PFSK-1 (cell line): ENCODE measurements at regions not wholly inside any gene's neighbourhood (a gene's known extent, or its start where the extent isn't known, plus 50 kb on each side); places are given as distances from the start of the nearest gene placed in this dataset.

Experiments
- FOXP2 ChIP-seq: optimal IDR thresholded peaks from 2 replicates; pipeline ENCODE3; 2011; ENCODE audit warnings: borderline replicate concordance, control low read depth, inconsistent platforms; ENCODE audit not compliant: insufficient read depth; ENCODE audit errors: extremely low read length, extremely low read depth
- POLR2AphosphoS5 ChIP-seq: IDR thresholded peaks from 2 replicates; pipeline ENCODE4 v1.6.1; 2012; ENCODE audit warnings: low read depth, mild to moderate bottlenecking, control low read depth, low read length, moderate library complexity
- SIN3A ChIP-seq: IDR thresholded peaks from 2 replicates; pipeline ENCODE4 v1.6.1; 2012; ENCODE audit warnings: mild to moderate bottlenecking, low read length, moderate library complexity, borderline replicate concordance; ENCODE audit not compliant: insufficient read depth
- TAF1 ChIP-seq: IDR thresholded peaks from 2 replicates; pipeline ENCODE4 v1.6.1; 2012; ENCODE audit warnings: low read length, control low read depth, borderline replicate concordance; ENCODE audit not compliant: insufficient read depth
- TF ChIP-seq, protein P1 (sequence below), 2 experiments: IDR thresholded peaks; 2 replicates each; pipeline versions ENCODE4 v1.6.1 to v1.8.0; 2011 to 2012; ENCODE audit warnings: low read depth in 2 of 2, low read length in 2 of 2, control low read depth in 1 of 2, inconsistent platforms in 1 of 2, mild to moderate bottlenecking in 1 of 2, moderate library complexity in 1 of 2; ENCODE audit not compliant: insufficient read depth in 1 of 2

DNA sequence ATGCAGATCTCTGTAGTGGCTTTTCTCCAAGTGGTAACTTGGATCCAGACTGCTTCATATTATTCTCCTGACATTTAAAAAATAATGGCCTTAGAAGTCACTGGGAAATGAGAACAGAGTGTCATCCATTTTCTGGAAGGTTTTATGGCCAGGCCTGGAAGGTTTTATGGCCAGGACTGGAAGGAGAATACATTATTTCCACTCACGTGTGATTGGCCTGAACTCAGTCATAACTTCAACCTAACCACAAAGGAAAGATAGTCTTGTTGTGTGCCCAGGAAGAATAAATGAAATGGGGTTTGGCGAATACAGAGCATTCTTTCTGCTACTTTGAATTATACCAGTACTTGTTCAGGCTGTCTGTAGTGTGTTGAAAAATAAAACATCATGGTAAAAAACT lies 360.9 kb downstream of the GPAM start:
- TF ChIP-seq FOXP2 = no peak
- TF ChIP-seq, protein P1, sequence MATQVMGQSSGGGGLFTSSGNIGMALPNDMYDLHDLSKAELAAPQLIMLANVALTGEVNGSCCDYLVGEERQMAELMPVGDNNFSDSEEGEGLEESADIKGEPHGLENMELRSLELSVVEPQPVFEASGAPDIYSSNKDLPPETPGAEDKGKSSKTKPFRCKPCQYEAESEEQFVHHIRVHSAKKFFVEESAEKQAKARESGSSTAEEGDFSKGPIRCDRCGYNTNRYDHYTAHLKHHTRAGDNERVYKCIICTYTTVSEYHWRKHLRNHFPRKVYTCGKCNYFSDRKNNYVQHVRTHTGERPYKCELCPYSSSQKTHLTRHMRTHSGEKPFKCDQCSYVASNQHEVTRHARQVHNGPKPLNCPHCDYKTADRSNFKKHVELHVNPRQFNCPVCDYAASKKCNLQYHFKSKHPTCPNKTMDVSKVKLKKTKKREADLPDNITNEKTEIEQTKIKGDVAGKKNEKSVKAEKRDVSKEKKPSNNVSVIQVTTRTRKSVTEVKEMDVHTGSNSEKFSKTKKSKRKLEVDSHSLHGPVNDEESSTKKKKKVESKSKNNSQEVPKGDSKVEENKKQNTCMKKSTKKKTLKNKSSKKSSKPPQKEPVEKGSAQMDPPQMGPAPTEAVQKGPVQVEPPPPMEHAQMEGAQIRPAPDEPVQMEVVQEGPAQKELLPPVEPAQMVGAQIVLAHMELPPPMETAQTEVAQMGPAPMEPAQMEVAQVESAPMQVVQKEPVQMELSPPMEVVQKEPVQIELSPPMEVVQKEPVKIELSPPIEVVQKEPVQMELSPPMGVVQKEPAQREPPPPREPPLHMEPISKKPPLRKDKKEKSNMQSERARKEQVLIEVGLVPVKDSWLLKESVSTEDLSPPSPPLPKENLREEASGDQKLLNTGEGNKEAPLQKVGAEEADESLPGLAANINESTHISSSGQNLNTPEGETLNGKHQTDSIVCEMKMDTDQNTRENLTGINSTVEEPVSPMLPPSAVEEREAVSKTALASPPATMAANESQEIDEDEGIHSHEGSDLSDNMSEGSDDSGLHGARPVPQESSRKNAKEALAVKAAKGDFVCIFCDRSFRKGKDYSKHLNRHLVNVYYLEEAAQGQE (IDR thresholded peaks at IDR 0.05; ENCODE audit: insufficient read depth in 1 of 2, low read depth in 2 of 2, low read length in 2 of 2) = no peak
- TF ChIP-seq TAF1 = no peak
- no peak for TF ChIP-seq SIN3A
- TF ChIP-seq POLR2AphosphoS5 = no peak

DNA sequence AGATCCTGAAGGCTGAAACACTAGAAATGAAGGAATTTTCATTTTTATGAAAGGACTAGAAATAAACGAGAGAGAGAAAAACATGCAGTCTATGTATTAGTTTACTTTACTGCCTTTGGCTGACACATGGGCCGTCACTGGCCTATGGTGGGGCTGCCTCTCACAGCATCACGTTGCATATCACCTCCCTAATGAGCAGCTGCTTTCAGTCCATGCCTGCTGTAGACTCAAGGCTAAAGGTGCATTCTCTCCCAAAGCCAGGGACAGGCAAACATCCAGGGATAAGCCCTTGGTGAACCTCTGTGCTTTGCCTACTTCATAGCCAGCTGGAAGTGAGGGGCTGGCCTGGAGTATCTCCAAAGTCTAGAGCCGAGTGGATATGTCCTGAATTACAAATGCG lies 359.4 kb downstream of the GPAM start:
- TF ChIP-seq POLR2AphosphoS5 (no peak), TAF1 (no peak), SIN3A (no peak), FOXP2 (no peak)
- TF ChIP-seq, protein P1 (IDR thresholded peaks at IDR 0.05; ENCODE audit: insufficient read depth in 1 of 2, low read depth in 2 of 2, low read length in 2 of 2) = no peak

DNA sequence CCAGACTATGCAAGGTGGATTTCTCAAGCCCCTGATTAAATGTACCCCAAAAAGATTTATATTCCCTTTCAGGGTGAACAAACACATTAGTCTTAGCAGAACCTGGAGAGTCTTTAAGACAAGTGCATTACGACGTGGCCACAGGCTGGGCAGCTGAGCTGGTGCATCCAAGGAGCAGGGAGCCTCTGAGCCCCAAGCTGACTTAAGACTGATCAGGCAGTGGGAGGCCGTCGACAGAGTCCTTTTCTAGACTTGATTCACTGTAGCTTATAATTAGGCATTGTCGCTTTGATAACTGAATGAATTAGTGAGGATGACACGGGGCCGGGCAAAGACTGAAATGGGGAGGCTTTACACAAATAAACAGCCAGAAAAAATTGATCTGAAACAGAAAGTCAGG lies 353.2 kb downstream of the GPAM start:
- TF ChIP-seq TAF1 (no peak), SIN3A (no peak), FOXP2 (no peak)

DNA sequence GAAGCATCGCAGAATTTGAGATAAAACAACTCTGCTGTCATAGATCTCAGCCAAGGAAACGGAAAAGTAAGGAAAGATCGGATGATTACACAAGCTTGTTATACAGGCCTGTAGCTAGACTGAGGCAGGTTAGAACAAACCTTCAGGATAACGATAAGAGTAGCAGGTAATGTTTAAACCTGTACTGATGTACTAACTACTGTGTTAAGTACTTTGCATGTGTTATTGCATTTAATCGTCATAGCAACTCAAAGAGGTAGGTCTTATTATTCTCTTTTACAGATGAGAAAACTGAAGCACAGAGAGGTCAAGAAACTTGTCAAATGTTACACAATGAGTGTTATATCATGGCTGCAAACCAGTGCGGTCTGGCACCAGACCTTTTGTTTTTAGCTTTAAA lies 352.5 kb downstream of the GPAM start:
- TF ChIP-seq FOXP2 = no peak
- no peak for TF ChIP-seq TAF1
- TF ChIP-seq POLR2AphosphoS5 = no peak
- no peak for TF ChIP-seq SIN3A
- TF ChIP-seq, protein P1 (IDR thresholded peaks at IDR 0.05; ENCODE audit: insufficient read depth in 1 of 2, low read depth in 2 of 2, low read length in 2 of 2) = no peak

DNA sequence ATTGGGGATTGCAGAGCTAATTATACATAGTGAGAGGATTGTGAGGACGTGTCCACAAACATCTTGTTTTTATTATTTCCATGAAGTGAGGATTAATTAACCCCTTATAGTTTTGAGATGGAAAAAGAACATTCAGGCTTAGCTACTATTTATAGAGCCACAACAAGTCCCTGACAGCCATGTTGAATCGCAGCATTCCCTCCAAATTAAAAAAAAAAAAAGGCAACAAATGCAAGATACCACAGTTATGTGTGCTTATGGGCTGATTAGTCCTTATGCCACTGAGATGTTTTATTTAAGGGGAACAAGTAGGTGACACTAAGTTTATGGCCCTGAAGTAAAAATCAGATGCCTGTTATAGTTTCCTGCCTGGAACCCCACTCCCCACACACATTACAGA lies 350.3 kb downstream of the GPAM start:
- TF ChIP-seq TAF1 (no peak), SIN3A (no peak), FOXP2 (no peak), POLR2AphosphoS5 (no peak)
- TF ChIP-seq, protein P1 (IDR thresholded peaks at IDR 0.05; ENCODE audit: insufficient read depth in 1 of 2, low read depth in 2 of 2, low read length in 2 of 2) = no peak
